H1 (cell line): ENCODE measurements at regions not wholly inside any gene's neighbourhood (a gene's known extent, or its start where the extent isn't known, plus 50 kb on each side); places are given as distances from the start of the nearest gene placed in this dataset.

Experiments used
- CTCF ChIA-PET: fragments of 300-600 bp; sonication (Branson Sonifier 250); formaldehyde crosslinking; loops from one replicate; lab custom pipeline; 2021; ENCODE audit not compliant: partially characterized antibody; lab: Charles Lee
- POLR2A ChIA-PET: fragments of 300-600 bp; sonication (Branson Sonifier 250); formaldehyde crosslinking; loops from one replicate; lab custom pipeline; 2021; ENCODE audit warnings: inconsistent platforms; ENCODE audit not compliant: partially characterized antibody; lab: Charles Lee
- DNase-seq, 2 experiments: peaks; one replicate each; pipeline versions ENCODE4 v3.0.0 to v3.0.0-alpha.2; 2010 to 2022; ENCODE audit warnings: low spot score in 2 of 2, low read depth in 1 of 2, mixed read lengths in 1 of 2
- FAIRE-seq: peaks from 2 replicates; lab custom pipeline; 2011; peaks lifted over from hg19 to GRCh38; lab: Jason Lieb, UNC
- H2AFZ ChIP-seq: 2 replicates; pipeline ENCODE4 v1.8.1; 2012; ENCODE audit warnings: low read length, inconsistent platforms
- H2AK5ac ChIP-seq: 2 replicates; pipeline ENCODE4 v1.6.1; 2013; ENCODE audit warnings: low read depth, low read length
- H2BK120ac ChIP-seq: replicated peaks from 2 replicates; pipeline ENCODE3; 2013; ENCODE audit warnings: low read depth, low read length, inconsistent platforms
- H2BK12ac ChIP-seq: 2 replicates; pipeline ENCODE4 v1.6.1; 2013; ENCODE audit warnings: low read depth, low read length
- H2BK15ac ChIP-seq: 2 replicates; pipeline ENCODE4 v1.6.1; 2013; ENCODE audit warnings: low read length
- H2BK20ac ChIP-seq: 2 replicates; pipeline ENCODE4 v1.6.1; 2013; ENCODE audit warnings: low read length
- H2BK5ac ChIP-seq: 2 replicates; pipeline ENCODE4 v1.6.1; 2013; ENCODE audit warnings: low read depth, low read length
- H3K14ac ChIP-seq: 2 replicates; pipeline ENCODE4 v1.6.1; 2013; ENCODE audit warnings: inconsistent platforms; ENCODE audit not compliant: insufficient read length
- H3K18ac ChIP-seq: 2 replicates; pipeline ENCODE4 v1.6.1; 2013; ENCODE audit warnings: low read length; ENCODE audit errors: extremely low read depth
- H3K23ac ChIP-seq: 2 replicates; pipeline ENCODE4 v1.6.1; 2013; ENCODE audit warnings: inconsistent platforms; ENCODE audit not compliant: insufficient read length
- H3K23me2 ChIP-seq: 2 replicates; pipeline ENCODE4 v1.6.1; 2013; ENCODE audit warnings: low read depth, low read length
- H3K27ac ChIP-seq: 2 replicates; pipeline ENCODE4 v1.6.1; 2011; ENCODE audit warnings: low read depth, low read length, inconsistent platforms
- H3K27me3 ChIP-seq, 4 experiments: replicated peaks in 1 of 4; 1 replicate in 1 of 4; 2 replicates in 3 of 4; pipeline versions ENCODE4 v1.6.1 to v1.8.1; 2011 to 2013; ENCODE audit warnings: low read length in 3 of 4, mild to moderate bottlenecking in 3 of 4, inconsistent platforms in 2 of 4, mixed read lengths in 2 of 4, moderate library complexity in 1 of 4; ENCODE audit not compliant: control insufficient read depth in 3 of 4, insufficient read depth in 3 of 4; ENCODE audit errors: extremely low read depth in 1 of 4
- H3K36me3 ChIP-seq, 4 experiments: 2 replicates each; pipeline versions ENCODE4 v1.6.1 to v1.8.1; 2011 to 2013; ENCODE audit warnings: mild to moderate bottlenecking in 4 of 4, low read length in 3 of 4, moderate library complexity in 2 of 4, control low read depth in 1 of 4, inconsistent platforms in 1 of 4; ENCODE audit not compliant: insufficient read depth in 4 of 4, control insufficient read depth in 2 of 4
- H3K4ac ChIP-seq: replicated peaks from 2 replicates; pipeline ENCODE3; 2013; ENCODE audit warnings: low read length, low read depth, mixed read lengths, inconsistent platforms; ENCODE audit not compliant: insufficient read length
- H3K4me1 ChIP-seq, 4 experiments: replicated peaks in 1 of 4; 1 replicate in 1 of 4; 2 replicates in 3 of 4; pipeline versions ENCODE4 v1.6.1 to v1.8.1; 2011 to 2013; ENCODE audit warnings: low read length in 3 of 4, inconsistent platforms in 2 of 4, mixed read lengths in 1 of 4; ENCODE audit not compliant: insufficient read depth in 4 of 4, control insufficient read depth in 3 of 4
- H3K4me2 ChIP-seq, 2 experiments: 2 replicates each; pipeline versions ENCODE4 v1.6.1 to v1.8.1; 2011 to 2013; ENCODE audit warnings: low read depth in 2 of 2, low read length in 2 of 2, control low read depth in 1 of 2, inconsistent platforms in 1 of 2, mild to moderate bottlenecking in 1 of 2; ENCODE audit not compliant: insufficient read depth in 1 of 2
- H3K4me3 ChIP-seq, 4 experiments: fragments of 200-600, 300-600 bp in 1 of 4; sonication (generic), shearing (Covaris generic), sonication (Bioruptor Twin) in 1 of 4; 2 replicates each; pipeline versions ENCODE4 v1.5.1 to v1.8.1; 2011 to 2016; ENCODE audit warnings: low read length in 4 of 4, low read depth in 3 of 4, control low read depth in 2 of 4, inconsistent platforms in 2 of 4, mild to moderate bottlenecking in 2 of 4, mixed read lengths in 1 of 4, moderate library complexity in 1 of 4; ENCODE audit not compliant: insufficient read depth in 2 of 4; ENCODE audit errors: extremely low read depth in 1 of 4
- H3K56ac ChIP-seq: replicated peaks from 2 replicates; pipeline ENCODE3; 2013; ENCODE audit warnings: low read depth, mild to moderate bottlenecking, mixed read lengths, low read length, inconsistent platforms; ENCODE audit not compliant: insufficient read length
- H3K79me1 ChIP-seq: 2 replicates; pipeline ENCODE4 v1.6.1; 2013; ENCODE audit warnings: low read depth, low read length, control low read depth
- H3K79me2 ChIP-seq, 2 experiments: 2 replicates each; pipeline versions ENCODE4 v1.6.1 to v1.8.1; 2012 to 2013; ENCODE audit warnings: low read length in 2 of 2, mild to moderate bottlenecking in 2 of 2, inconsistent platforms in 1 of 2; ENCODE audit not compliant: insufficient read depth in 2 of 2, control insufficient read depth in 1 of 2
- H3K9ac ChIP-seq, 4 experiments: replicated peaks in 1 of 4; 1 replicate in 1 of 4; 2 replicates in 3 of 4; pipeline versions ENCODE4 v1.6.1 to v1.8.1; 2011 to 2013; ENCODE audit warnings: low read depth in 3 of 4, low read length in 3 of 4, control low read depth in 2 of 4, mild to moderate bottlenecking in 2 of 4, moderate library complexity in 2 of 4, inconsistent platforms in 1 of 4; ENCODE audit errors: extremely low read depth in 1 of 4
- H3K9me3 ChIP-seq, 2 experiments: 2 replicates each; pipeline versions ENCODE4 v1.6.1 to v1.8.1; 2012 to 2013; ENCODE audit warnings: mild to moderate bottlenecking in 2 of 2, moderate library complexity in 2 of 2, control low read depth in 1 of 2, inconsistent platforms in 1 of 2, low read depth in 1 of 2, low read length in 1 of 2, mixed read lengths in 1 of 2; ENCODE audit not compliant: insufficient read depth in 2 of 2
- H4K20me1 ChIP-seq, 2 experiments: replicated peaks in 1 of 2; 2 replicates each; pipeline versions ENCODE3 to v1.8.1; 2011 to 2013; ENCODE audit warnings: inconsistent platforms in 2 of 2, low read length in 2 of 2, mild to moderate bottlenecking in 1 of 2; ENCODE audit not compliant: insufficient read depth in 2 of 2, control insufficient read depth in 1 of 2
- H4K5ac ChIP-seq: 2 replicates; pipeline ENCODE4 v1.6.1; 2013; ENCODE audit warnings: low read length, low read depth, mixed read lengths, inconsistent platforms; ENCODE audit not compliant: insufficient read length
- H4K8ac ChIP-seq: 2 replicates; pipeline ENCODE4 v1.8.0; 2013; ENCODE audit warnings: mild to moderate bottlenecking, moderate library complexity, low read length, inconsistent platforms; ENCODE audit not compliant: insufficient read depth; ENCODE audit errors: extremely low read depth
- H4K91ac ChIP-seq: replicated peaks from 2 replicates; pipeline ENCODE3; 2013; ENCODE audit warnings: low read length, mixed read lengths, inconsistent platforms; ENCODE audit not compliant: insufficient read length
- CEBPB ChIP-seq: IDR thresholded peaks from 2 replicates; pipeline ENCODE4 v1.6.1; 2012; ENCODE audit warnings: low read depth, low read length
- EGR1 ChIP-seq: IDR thresholded peaks from 2 replicates; pipeline ENCODE4 v1.6.1; 2011; ENCODE audit warnings: low read depth, low read length, borderline replicate concordance
- GABPA ChIP-seq: IDR thresholded peaks from 2 replicates; pipeline ENCODE4 v1.6.1; 2011; ENCODE audit warnings: mild to moderate bottlenecking, low read length, moderate library complexity, borderline replicate concordance; ENCODE audit not compliant: insufficient read depth
- HDAC2 ChIP-seq, 2 experiments: fragments of 300-600 bp in 1 of 2; sonication (generic) in 1 of 2; IDR thresholded peaks; 2 replicates each; pipeline ENCODE4 v1.6.1; 2011 to 2012; ENCODE audit warnings: low read depth in 2 of 2, low read length in 2 of 2, mild to moderate bottlenecking in 2 of 2, moderate library complexity in 2 of 2, borderline replicate concordance in 1 of 2, inconsistent platforms in 1 of 2
- KDM1A ChIP-seq: fragments of 200-600, 300-600 bp; sonication (generic); IDR thresholded peaks from 2 replicates; pipeline ENCODE4 v1.7.1; 2016; ENCODE audit warnings: mild to moderate bottlenecking, low read length, borderline replicate concordance
- KDM5A ChIP-seq: fragments of 200-600 bp; IDR thresholded peaks from 2 replicates; pipeline ENCODE4 v1.7.1; 2012; ENCODE audit warnings: mild to moderate bottlenecking, low read length, inconsistent platforms, mixed read lengths
- POLR2A ChIP-seq, 2 experiments: IDR thresholded peaks; 1 replicate in 1 of 2; 2 replicates in 1 of 2; pipeline ENCODE4 v1.6.1; 2011; ENCODE audit warnings: low read depth in 2 of 2, low read length in 2 of 2, mild to moderate bottlenecking in 2 of 2; ENCODE audit errors: control extremely low read depth in 1 of 2
- RAD21 ChIP-seq, 2 experiments: IDR thresholded peaks in 1 of 2; conservative IDR thresholded peaks in 1 of 2; 2 replicates each; pipeline ENCODE4 v1.6.1; 2011; ENCODE audit warnings: low read depth in 2 of 2, low read length in 2 of 2, improper control_type of control experiment in 1 of 2, inconsistent platforms in 1 of 2, mild to moderate bottlenecking in 1 of 2, moderate library complexity in 1 of 2
- SIN3A ChIP-seq, 2 experiments: IDR thresholded peaks in 1 of 2; conservative IDR thresholded peaks in 1 of 2; 2 replicates each; pipeline ENCODE4 v1.6.1; 2011 to 2012; ENCODE audit warnings: low read length in 2 of 2, improper control_type of control experiment in 1 of 2, low read depth in 1 of 2, mild to moderate bottlenecking in 1 of 2
- TAF1 ChIP-seq: IDR thresholded peaks from 2 replicates; pipeline ENCODE4 v1.6.1; 2011; ENCODE audit warnings: mild to moderate bottlenecking, low read depth, low read length
- ZNF274 ChIP-seq: IDR thresholded peaks from 2 replicates; pipeline ENCODE4 v1.7.0; 2012; ENCODE audit warnings: low read length, borderline replicate concordance; ENCODE audit errors: extremely low read depth
- WGBS, 2 experiments: shearing (Covaris generic) in 1 of 2; methylation state at CpG; one replicate each; pipeline versions ENCODE4 v1.1.6 to v1.1.7; 2013 to 2015; ENCODE audit warnings: low lambda C conversion rate in 2 of 2, mixed read lengths in 2 of 2, inconsistent platforms in 1 of 2, low coverage in 1 of 2, missing lambda C conversion rate in 1 of 2; ENCODE audit not compliant: insufficient replicate concordance in 2 of 2, insufficient coverage in 1 of 2, insufficient read length in 1 of 2; ENCODE audit errors: extremely low coverage in 1 of 2, missing lambda C conversion rate in 1 of 2; 5-methylcytosine and 5-hydroxymethylcytosine counted together

DNA sequence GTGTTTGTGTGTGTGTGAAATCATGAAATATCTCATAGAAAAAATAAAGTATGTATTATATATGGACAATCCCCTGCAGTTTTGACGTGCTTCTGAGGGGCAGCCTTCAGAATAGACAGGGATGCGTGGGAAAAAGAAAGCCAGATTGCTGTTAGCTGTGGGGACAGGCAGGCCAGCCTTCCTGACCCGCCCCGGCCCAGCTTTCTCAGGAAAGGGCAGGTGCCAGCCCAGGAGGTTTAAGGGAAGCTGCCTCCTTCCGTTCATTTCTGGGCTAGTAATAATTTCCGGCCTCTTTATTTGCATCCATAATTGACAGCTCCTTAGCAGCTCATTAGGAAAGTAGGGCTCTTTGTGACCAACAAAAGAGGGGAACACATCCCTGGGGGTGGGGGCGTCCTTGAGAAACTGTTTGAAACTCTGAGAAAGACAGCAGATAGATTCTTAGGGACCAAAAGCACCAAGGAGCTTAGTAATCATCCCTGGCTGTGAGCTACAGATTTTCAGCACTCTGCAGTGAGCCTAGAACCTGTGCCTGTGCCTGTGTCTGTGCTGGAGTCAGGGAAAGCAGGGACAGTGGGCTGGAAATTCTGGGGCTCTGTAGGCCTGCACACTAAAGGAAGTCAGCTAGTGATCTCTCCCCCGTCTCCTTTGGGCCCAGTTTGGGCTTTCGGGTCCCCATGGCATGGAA lies 632.9 kb upstream of the CADM1 start:
- H2BK20ac ChIP-seq: no peak overlapping the region
- no peak overlapping the region for H3K4me2 ChIP-seq
- ChIA-PET CTCF (interaction anchor here (0.7 to 2.4 kb wide), 10 partner anchors 8 to 362 kb away, joined by 3 to 9 read pairs (median 4); no protein-coding TSS in a partner anchor), POLR2A (no interaction called here)
- H3K23ac ChIP-seq: no peak overlapping the region
- no peaks in the 10 kb centered on the region for H3K9me3 ChIP-seq
- peak in 1 of 2 experiments; percentile 35 for DNase-seq
- H3K79me2 ChIP-seq: no peaks in the 10 kb centered on the region
- no peaks in the 10 kb centered on the region for H3K79me1 ChIP-seq
- H3K27me3 ChIP-seq: no peaks in the 10 kb centered on the region; a peak in 1 of 7 replicates
- H2AFZ ChIP-seq: no peak overlapping the region
- no peak for FAIRE-seq
- H2BK12ac ChIP-seq: no peak overlapping the region
- 78% methylated on average over 9 of the region's 9 CpGs; no CpG with 5 or more reads in 1 of the 2 experiments for WGBS, 2 experiments
- no peak overlapping the region for H3K9ac ChIP-seq
- no peak overlapping the region for H3K56ac ChIP-seq
- no peak overlapping the region for H2AK5ac ChIP-seq
- H3K18ac ChIP-seq: no peak overlapping the region
- no peak overlapping the region for H3K14ac ChIP-seq
- H3K23me2 ChIP-seq: no peaks in the 10 kb centered on the region
- no peak overlapping the region for H3K4ac ChIP-seq
- no peak overlapping the region for H2BK120ac ChIP-seq
- peaks cover 0 to 2% (median 0%) of the 10 kb centered on the region in 4 experiments; a peak in 2 of 7 replicates for H3K4me1 ChIP-seq
- no peak overlapping the region for H3K27ac ChIP-seq
- H4K8ac ChIP-seq: no peak overlapping the region
- H4K5ac ChIP-seq: no peak overlapping the region
- H2BK5ac ChIP-seq: no peak overlapping the region
- H2BK15ac ChIP-seq: no peak overlapping the region
- H3K4me3 ChIP-seq: no peak overlapping the region
- TF ChIP-seq KDM1A (no peak), HDAC2 (IDR thresholded peaks at IDR 0.05; ENCODE audit: borderline replicate concordance in 1 of 2, low read depth in 2 of 2, low read length in 2 of 2) (no peak), SIN3A (conservative IDR thresholded peaks at IDR 0.05 in 1 of 2, IDR thresholded peaks at IDR 0.05 in 1 of 2; ENCODE audit: low read depth in 1 of 2, low read length in 2 of 2) (no peak), ZNF274 (no peak), RAD21 (IDR thresholded peaks at IDR 0.05 in 1 of 2, conservative IDR thresholded peaks at IDR 0.05 in 1 of 2; ENCODE audit: low read depth in 2 of 2, low read length in 2 of 2) (no peak), GABPA (no peak), TAF1 (no peak), KDM5A (no peak), EGR1 (no peak), POLR2A (IDR thresholded peaks at IDR 0.05; ENCODE audit: control extremely low read depth in 1 of 2, low read depth in 2 of 2, low read length in 2 of 2) (no peak), CEBPB (no peak)
- no peaks in the 10 kb centered on the region for H3K36me3 ChIP-seq
- H4K20me1 ChIP-seq: no peaks in the 10 kb centered on the region
- H4K91ac ChIP-seq: no peak overlapping the region
